SH-SY5Y (cell line): ENCODE measurements at regions not wholly inside any gene's neighbourhood (a gene's known extent, or its start where the extent isn't known, plus 50 kb on each side); places are given as distances from the start of the nearest gene placed in this dataset.

Source experiments
- GATA2 ChIP-seq: IDR thresholded peaks from 2 replicates; pipeline ENCODE4 v1.6.1; 2011; ENCODE audit warnings: mild to moderate bottlenecking, low read depth, low read length
- GATA3 ChIP-seq: IDR thresholded peaks from 2 replicates; pipeline ENCODE4 v1.6.1; 2011; ENCODE audit warnings: low read depth, mild to moderate bottlenecking, low read length, moderate library complexity

GRCh38 chr13:74730556-74731331 is 596.5 kb upstream of the KLF12 start:
- TF ChIP-seq GATA3 (no peak), GATA2 (no peak)
